ENCODE measurements at regions not wholly inside any gene's neighbourhood (a gene's known extent, or its start where the extent isn't known, plus 50 kb on each side); places are given as distances from the start of the nearest gene placed in this dataset.

DNA sequence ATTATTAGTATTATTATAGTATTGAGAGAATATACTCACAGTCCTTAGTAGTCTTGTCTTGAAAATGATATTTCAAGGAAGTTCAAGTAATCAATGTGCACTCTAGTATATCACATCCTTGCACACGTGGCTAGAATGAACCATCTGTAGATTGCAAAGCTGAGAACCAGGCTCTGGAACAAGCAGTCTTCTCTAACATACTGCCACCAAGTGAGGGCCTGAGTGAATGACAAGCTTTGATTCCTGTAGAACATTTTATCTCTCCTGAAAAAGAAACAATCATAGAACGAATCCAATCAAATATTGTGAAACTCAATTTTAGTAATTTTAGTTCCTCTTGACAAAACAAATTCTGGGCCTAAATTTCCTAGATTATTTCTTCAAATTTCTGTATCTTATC, 55.3 kb upstream of the SULT1C3 start:
- TF ChIP-seq ZNF114 (CRISPR knock-in tag; IDR thresholded peaks at IDR 0.05) (no peak), POLR2AphosphoS5 (IDR thresholded peaks at IDR 0.05; ENCODE audit: low read depth) (no peak), EZH2 (IDR thresholded peaks at IDR 0.05; ENCODE audit: low read depth, unreplicated experiment) (no peak)
- TF ChIP-seq, protein P1, sequence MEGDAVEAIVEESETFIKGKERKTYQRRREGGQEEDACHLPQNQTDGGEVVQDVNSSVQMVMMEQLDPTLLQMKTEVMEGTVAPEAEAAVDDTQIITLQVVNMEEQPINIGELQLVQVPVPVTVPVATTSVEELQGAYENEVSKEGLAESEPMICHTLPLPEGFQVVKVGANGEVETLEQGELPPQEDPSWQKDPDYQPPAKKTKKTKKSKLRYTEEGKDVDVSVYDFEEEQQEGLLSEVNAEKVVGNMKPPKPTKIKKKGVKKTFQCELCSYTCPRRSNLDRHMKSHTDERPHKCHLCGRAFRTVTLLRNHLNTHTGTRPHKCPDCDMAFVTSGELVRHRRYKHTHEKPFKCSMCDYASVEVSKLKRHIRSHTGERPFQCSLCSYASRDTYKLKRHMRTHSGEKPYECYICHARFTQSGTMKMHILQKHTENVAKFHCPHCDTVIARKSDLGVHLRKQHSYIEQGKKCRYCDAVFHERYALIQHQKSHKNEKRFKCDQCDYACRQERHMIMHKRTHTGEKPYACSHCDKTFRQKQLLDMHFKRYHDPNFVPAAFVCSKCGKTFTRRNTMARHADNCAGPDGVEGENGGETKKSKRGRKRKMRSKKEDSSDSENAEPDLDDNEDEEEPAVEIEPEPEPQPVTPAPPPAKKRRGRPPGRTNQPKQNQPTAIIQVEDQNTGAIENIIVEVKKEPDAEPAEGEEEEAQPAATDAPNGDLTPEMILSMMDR (conservative IDR thresholded peaks at IDR 0.05; ENCODE audit: low read depth in 2 of 2): peak; percentile 62 to 65
